ENCODE measurements at regions not wholly inside any gene's neighbourhood (a gene's known extent, or its start where the extent isn't known, plus 50 kb on each side); places are given as distances from the start of the nearest gene placed in this dataset.

GRCh38 chr13:47135800-47136503, 239.1 kb upstream of the HTR2A start:
- Histone ChIP-seq H3K27me3 (ENCODE audit: control insufficient read depth in 1 of 2, insufficient read depth in 2 of 2, low read length in 1 of 2) (no peaks in the 10 kb centered on the region), H3K9me3 (ENCODE audit: control insufficient read depth, low read length) (no peaks in the 10 kb centered on the region), H3K36me3 (ENCODE audit: control insufficient read depth in 1 of 2, insufficient read depth in 2 of 2, low read length in 1 of 2) (no peaks in the 10 kb centered on the region), H3K27ac (ENCODE audit: low read depth in 1 of 2, low read length in 2 of 2) (no peak overlapping the region), H3K4me3 (ENCODE audit: low read length in 2 of 2) (no peak overlapping the region), H3K4me1 (ENCODE audit: control insufficient read depth in 1 of 2, insufficient read depth in 2 of 2, low read length in 2 of 2) (no peaks in the 10 kb centered on the region)
- 58 to 63% methylated on average over 5 of the region's 5 CpGs for WGBS, 2 donors
- intact Hi-C loops (cut with DNase I): no loop called here
- DNase-seq: no peak
- no peak for ATAC-seq (ENCODE audit: low FRiP score)

GRCh38 chr13:47134939-47135489, 238.2 kb upstream of the HTR2A start:
- Histone ChIP-seq H3K36me3 (ENCODE audit: control insufficient read depth in 1 of 2, insufficient read depth in 2 of 2, low read length in 1 of 2) (no peaks in the 10 kb centered on the region), H3K27ac (ENCODE audit: low read depth in 1 of 2, low read length in 2 of 2) (no peak overlapping the region), H3K4me1 (ENCODE audit: control insufficient read depth in 1 of 2, insufficient read depth in 2 of 2, low read length in 2 of 2) (no peaks in the 10 kb centered on the region), H3K27me3 (ENCODE audit: control insufficient read depth in 1 of 2, insufficient read depth in 2 of 2, low read length in 1 of 2) (no peaks in the 10 kb centered on the region), H3K9me3 (ENCODE audit: control insufficient read depth, low read length) (no peaks in the 10 kb centered on the region), H3K4me3 (ENCODE audit: low read length in 2 of 2) (no peak overlapping the region)
- no peak for DNase-seq
- intact Hi-C loops (cut with DNase I): no loop called here
- no peak for ATAC-seq (ENCODE audit: low FRiP score)
- WGBS, 2 donors: 84 to 92% methylated on average over 9 of the region's 9 CpGs

GRCh38 chr13:47133011-47133445, 236.2 kb upstream of the HTR2A start:
- H3K27me3 ChIP-seq (ENCODE audit: control insufficient read depth in 1 of 2, insufficient read depth in 2 of 2, low read length in 1 of 2): no peaks in the 10 kb centered on the region
- DNase-seq (no peak), ATAC-seq (ENCODE audit: low FRiP score) (no peak)
- no peak overlapping the region for H3K4me3 ChIP-seq (ENCODE audit: low read length in 2 of 2)
- 0 to 1% methylated on average over 1 of the region's 1 CpG for WGBS, 2 donors
- no peaks in the 10 kb centered on the region for H3K36me3 ChIP-seq (ENCODE audit: control insufficient read depth in 1 of 2, insufficient read depth in 2 of 2, low read length in 1 of 2)
- H3K9me3 ChIP-seq (ENCODE audit: control insufficient read depth, low read length): no peaks in the 10 kb centered on the region
- intact Hi-C loops (cut with DNase I): no loop called here
- H3K4me1 ChIP-seq (ENCODE audit: control insufficient read depth in 1 of 2, insufficient read depth in 2 of 2, low read length in 2 of 2): no peaks in the 10 kb centered on the region
- H3K27ac ChIP-seq (ENCODE audit: low read depth in 1 of 2, low read length in 2 of 2): no peak overlapping the region

- Histone ChIP-seq H3K36me3 (ENCODE audit: control insufficient read depth in 1 of 2, insufficient read depth in 2 of 2, low read length in 1 of 2) (no peaks in the 10 kb centered on the region), H3K27ac (ENCODE audit: low read depth in 1 of 2, low read length in 2 of 2) (no peak overlapping the region), H3K27me3 (ENCODE audit: control insufficient read depth in 1 of 2, insufficient read depth in 2 of 2, low read length in 1 of 2) (no peaks in the 10 kb centered on the region), H3K9me3 (ENCODE audit: control insufficient read depth, low read length) (peaks cover 2% of the 10 kb centered on the region), H3K4me3 (ENCODE audit: low read length in 2 of 2) (no peak overlapping the region), H3K4me1 (ENCODE audit: control insufficient read depth in 1 of 2, insufficient read depth in 2 of 2, low read length in 2 of 2) (no peaks in the 10 kb centered on the region)
- DNase-seq: no peak
- WGBS, 2 donors: 41 to 43% methylated on average over 2 of the region's 2 CpGs
- intact Hi-C loops (cut with DNase I): no loop called here
- ATAC-seq (ENCODE audit: low FRiP score): no peak
These were observed 232.6 kb upstream of the HTR2A start for GRCh38 chr13:47129461-47129860.

DNA sequence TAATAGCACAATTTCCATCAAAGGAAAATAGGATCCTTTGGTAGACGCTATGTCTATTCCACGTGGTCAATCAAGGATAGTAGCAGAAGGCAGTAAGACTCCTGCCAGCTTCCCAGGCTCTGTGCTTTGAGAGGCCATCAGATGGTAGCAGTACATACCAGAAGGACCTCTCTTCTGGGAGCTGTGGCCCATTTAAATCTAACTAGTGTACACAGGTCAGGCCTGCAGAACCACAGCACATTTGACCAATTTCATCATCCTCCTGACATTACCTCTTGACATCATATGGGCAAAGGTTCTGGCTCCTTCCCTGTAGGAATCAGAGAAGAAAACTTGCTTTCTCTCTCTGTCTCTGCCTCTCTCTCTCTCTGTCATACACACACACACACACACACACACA, 229.6 kb upstream of the HTR2A start:
- 85 to 88% methylated on average over 2 of the region's 2 CpGs for WGBS, 2 donors
- Histone ChIP-seq H3K4me3 (ENCODE audit: low read length in 2 of 2) (no peak overlapping the region), H3K36me3 (ENCODE audit: control insufficient read depth in 1 of 2, insufficient read depth in 2 of 2, low read length in 1 of 2) (no peaks in the 10 kb centered on the region), H3K4me1 (ENCODE audit: control insufficient read depth in 1 of 2, insufficient read depth in 2 of 2, low read length in 2 of 2) (no peaks in the 10 kb centered on the region), H3K9me3 (ENCODE audit: control insufficient read depth, low read length) (peaks cover 5% of the 10 kb centered on the region), H3K27me3 (ENCODE audit: control insufficient read depth in 1 of 2, insufficient read depth in 2 of 2, low read length in 1 of 2) (no peaks in the 10 kb centered on the region), H3K27ac (ENCODE audit: low read depth in 1 of 2, low read length in 2 of 2) (no peak overlapping the region)
- intact Hi-C loops (cut with DNase I): no loop called here
- DNase-seq: no peak
- ATAC-seq (ENCODE audit: low FRiP score): no peak

- H3K36me3 ChIP-seq (ENCODE audit: control insufficient read depth in 1 of 2, insufficient read depth in 2 of 2, low read length in 1 of 2): no peaks in the 10 kb centered on the region
- DNase-seq (no peak), ATAC-seq (ENCODE audit: low FRiP score) (no peak)
- H3K9me3 ChIP-seq (ENCODE audit: control insufficient read depth, low read length): peaks cover 2% of the 10 kb centered on the region
- H3K27ac ChIP-seq (ENCODE audit: low read depth in 1 of 2, low read length in 2 of 2): no peak overlapping the region
- H3K27me3 ChIP-seq (ENCODE audit: control insufficient read depth in 1 of 2, insufficient read depth in 2 of 2, low read length in 1 of 2): no peaks in the 10 kb centered on the region
- 35 to 42% methylated on average over 1 of the region's 1 CpG for WGBS, 2 donors
- no peaks in the 10 kb centered on the region for H3K4me1 ChIP-seq (ENCODE audit: control insufficient read depth in 1 of 2, insufficient read depth in 2 of 2, low read length in 2 of 2)
- intact Hi-C loops (cut with DNase I): no loop called here
- no peak overlapping the region for H3K4me3 ChIP-seq (ENCODE audit: low read length in 2 of 2)
These were observed 224.4 kb upstream of the HTR2A start for GRCh38 chr13:47121092-47121763.

DNA sequence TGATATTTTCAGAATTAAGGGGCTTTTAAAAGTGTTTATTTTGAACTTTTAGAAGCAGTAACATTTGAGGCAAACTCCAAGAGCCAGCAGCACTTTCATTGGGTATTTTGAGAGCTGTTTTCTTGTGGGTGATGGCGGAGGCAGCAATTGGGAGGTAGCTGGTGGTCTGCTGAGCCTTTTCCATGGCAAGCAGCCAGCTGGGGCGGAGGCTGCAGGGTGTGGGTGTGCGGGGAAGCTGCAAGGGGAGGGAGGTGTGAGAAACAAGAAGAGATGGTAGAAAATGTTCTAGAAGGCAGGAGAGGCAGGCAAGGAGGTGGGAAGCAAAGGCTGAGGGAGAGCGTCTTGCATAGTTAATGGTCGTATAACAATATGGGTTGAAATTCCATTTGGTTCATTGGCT, 223.4 kb upstream of the HTR2A start:
- H3K27ac ChIP-seq (ENCODE audit: low read depth in 1 of 2, low read length in 2 of 2): no peak overlapping the region
- WGBS, 2 donors: 65 to 71% methylated on average over 5 of the region's 5 CpGs
- ATAC-seq (ENCODE audit: low FRiP score) (no peak), DNase-seq (no peak)
- no peak overlapping the region for H3K4me3 ChIP-seq (ENCODE audit: low read length in 2 of 2)
- H3K36me3 ChIP-seq (ENCODE audit: control insufficient read depth in 1 of 2, insufficient read depth in 2 of 2, low read length in 1 of 2): no peaks in the 10 kb centered on the region
- peaks cover 2% of the 10 kb centered on the region for H3K9me3 ChIP-seq (ENCODE audit: control insufficient read depth, low read length)
- H3K4me1 ChIP-seq (ENCODE audit: control insufficient read depth in 1 of 2, insufficient read depth in 2 of 2, low read length in 2 of 2): no peaks in the 10 kb centered on the region
- H3K27me3 ChIP-seq (ENCODE audit: control insufficient read depth in 1 of 2, insufficient read depth in 2 of 2, low read length in 1 of 2): no peaks in the 10 kb centered on the region
- intact Hi-C loops (cut with DNase I): no loop called here

DNA sequence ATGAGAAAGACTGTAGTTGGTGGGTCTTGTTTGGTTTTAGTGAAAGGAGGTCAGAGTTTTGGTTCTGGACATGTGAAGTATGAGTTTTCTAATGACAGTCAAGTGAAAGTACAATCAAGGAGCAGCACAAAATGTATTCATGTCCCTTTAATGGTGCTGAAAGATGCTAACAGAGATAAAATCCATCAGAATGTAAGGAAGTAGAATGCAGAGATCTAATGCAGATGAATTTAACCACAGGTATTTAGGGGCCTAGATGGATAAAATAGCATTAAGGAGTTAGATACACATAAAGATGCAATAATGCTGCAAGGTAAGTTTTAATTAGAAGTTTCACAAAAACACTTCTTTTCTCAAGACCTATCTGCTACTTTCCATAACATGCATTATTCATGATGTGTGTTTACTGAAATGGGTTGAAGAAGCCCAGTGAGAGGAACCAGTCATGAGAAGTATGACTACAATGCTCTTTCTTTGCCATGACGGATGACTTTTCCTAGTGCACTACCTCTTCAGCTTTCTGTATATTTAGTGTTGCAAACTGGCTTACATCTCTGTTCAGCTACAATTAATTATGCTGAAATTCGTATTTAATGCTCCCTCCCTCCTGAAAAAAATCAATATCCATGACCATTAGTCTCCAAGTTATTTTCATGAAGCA, 222.9 kb upstream of the HTR2A start:
- H3K4me1 ChIP-seq (ENCODE audit: control insufficient read depth in 1 of 2, insufficient read depth in 2 of 2, low read length in 2 of 2): no peaks in the 10 kb centered on the region
- H3K27ac ChIP-seq (ENCODE audit: low read depth in 1 of 2, low read length in 2 of 2): no peak overlapping the region
- intact Hi-C loops (cut with DNase I): no loop called here
- DNase-seq (no peak), ATAC-seq (ENCODE audit: low FRiP score) (no peak)
- H3K4me3 ChIP-seq (ENCODE audit: low read length in 2 of 2): no peak overlapping the region
- WGBS, 2 donors: 71 to 75% methylated on average over 2 of the region's 2 CpGs
- no peaks in the 10 kb centered on the region for H3K36me3 ChIP-seq (ENCODE audit: control insufficient read depth in 1 of 2, insufficient read depth in 2 of 2, low read length in 1 of 2)
- H3K27me3 ChIP-seq (ENCODE audit: control insufficient read depth in 1 of 2, insufficient read depth in 2 of 2, low read length in 1 of 2): no peaks in the 10 kb centered on the region
- peaks cover 2% of the 10 kb centered on the region for H3K9me3 ChIP-seq (ENCODE audit: control insufficient read depth, low read length)

All from aorta (tissue), 5 donors.